ENCODE measurements at regions not wholly inside any gene's neighbourhood (a gene's known extent, or its start where the extent isn't known, plus 50 kb on each side); places are given as distances from the start of the nearest gene placed in this dataset.

DNA sequence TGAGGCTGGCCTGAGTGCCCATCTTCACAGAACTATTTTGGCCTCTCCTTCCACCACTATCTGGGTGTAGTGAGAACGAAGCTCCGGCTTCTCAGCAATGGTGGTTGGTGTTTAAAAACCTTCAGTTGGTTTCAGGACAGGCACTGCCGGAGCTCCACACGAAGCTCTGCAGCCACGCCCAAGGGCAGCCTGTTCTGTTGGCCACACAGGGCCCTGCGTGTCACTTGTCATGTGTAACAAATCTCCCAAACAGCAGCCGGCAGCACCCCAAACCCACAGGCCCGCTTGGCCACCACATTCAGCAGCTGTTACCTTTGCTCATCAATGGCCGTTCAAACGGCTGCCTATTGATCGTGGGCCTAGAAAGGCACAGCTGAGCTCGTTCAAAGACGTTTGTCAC is 97.5 kb downstream of the ERMARD start (continued):
- TF ChIP-seq, protein P1, sequence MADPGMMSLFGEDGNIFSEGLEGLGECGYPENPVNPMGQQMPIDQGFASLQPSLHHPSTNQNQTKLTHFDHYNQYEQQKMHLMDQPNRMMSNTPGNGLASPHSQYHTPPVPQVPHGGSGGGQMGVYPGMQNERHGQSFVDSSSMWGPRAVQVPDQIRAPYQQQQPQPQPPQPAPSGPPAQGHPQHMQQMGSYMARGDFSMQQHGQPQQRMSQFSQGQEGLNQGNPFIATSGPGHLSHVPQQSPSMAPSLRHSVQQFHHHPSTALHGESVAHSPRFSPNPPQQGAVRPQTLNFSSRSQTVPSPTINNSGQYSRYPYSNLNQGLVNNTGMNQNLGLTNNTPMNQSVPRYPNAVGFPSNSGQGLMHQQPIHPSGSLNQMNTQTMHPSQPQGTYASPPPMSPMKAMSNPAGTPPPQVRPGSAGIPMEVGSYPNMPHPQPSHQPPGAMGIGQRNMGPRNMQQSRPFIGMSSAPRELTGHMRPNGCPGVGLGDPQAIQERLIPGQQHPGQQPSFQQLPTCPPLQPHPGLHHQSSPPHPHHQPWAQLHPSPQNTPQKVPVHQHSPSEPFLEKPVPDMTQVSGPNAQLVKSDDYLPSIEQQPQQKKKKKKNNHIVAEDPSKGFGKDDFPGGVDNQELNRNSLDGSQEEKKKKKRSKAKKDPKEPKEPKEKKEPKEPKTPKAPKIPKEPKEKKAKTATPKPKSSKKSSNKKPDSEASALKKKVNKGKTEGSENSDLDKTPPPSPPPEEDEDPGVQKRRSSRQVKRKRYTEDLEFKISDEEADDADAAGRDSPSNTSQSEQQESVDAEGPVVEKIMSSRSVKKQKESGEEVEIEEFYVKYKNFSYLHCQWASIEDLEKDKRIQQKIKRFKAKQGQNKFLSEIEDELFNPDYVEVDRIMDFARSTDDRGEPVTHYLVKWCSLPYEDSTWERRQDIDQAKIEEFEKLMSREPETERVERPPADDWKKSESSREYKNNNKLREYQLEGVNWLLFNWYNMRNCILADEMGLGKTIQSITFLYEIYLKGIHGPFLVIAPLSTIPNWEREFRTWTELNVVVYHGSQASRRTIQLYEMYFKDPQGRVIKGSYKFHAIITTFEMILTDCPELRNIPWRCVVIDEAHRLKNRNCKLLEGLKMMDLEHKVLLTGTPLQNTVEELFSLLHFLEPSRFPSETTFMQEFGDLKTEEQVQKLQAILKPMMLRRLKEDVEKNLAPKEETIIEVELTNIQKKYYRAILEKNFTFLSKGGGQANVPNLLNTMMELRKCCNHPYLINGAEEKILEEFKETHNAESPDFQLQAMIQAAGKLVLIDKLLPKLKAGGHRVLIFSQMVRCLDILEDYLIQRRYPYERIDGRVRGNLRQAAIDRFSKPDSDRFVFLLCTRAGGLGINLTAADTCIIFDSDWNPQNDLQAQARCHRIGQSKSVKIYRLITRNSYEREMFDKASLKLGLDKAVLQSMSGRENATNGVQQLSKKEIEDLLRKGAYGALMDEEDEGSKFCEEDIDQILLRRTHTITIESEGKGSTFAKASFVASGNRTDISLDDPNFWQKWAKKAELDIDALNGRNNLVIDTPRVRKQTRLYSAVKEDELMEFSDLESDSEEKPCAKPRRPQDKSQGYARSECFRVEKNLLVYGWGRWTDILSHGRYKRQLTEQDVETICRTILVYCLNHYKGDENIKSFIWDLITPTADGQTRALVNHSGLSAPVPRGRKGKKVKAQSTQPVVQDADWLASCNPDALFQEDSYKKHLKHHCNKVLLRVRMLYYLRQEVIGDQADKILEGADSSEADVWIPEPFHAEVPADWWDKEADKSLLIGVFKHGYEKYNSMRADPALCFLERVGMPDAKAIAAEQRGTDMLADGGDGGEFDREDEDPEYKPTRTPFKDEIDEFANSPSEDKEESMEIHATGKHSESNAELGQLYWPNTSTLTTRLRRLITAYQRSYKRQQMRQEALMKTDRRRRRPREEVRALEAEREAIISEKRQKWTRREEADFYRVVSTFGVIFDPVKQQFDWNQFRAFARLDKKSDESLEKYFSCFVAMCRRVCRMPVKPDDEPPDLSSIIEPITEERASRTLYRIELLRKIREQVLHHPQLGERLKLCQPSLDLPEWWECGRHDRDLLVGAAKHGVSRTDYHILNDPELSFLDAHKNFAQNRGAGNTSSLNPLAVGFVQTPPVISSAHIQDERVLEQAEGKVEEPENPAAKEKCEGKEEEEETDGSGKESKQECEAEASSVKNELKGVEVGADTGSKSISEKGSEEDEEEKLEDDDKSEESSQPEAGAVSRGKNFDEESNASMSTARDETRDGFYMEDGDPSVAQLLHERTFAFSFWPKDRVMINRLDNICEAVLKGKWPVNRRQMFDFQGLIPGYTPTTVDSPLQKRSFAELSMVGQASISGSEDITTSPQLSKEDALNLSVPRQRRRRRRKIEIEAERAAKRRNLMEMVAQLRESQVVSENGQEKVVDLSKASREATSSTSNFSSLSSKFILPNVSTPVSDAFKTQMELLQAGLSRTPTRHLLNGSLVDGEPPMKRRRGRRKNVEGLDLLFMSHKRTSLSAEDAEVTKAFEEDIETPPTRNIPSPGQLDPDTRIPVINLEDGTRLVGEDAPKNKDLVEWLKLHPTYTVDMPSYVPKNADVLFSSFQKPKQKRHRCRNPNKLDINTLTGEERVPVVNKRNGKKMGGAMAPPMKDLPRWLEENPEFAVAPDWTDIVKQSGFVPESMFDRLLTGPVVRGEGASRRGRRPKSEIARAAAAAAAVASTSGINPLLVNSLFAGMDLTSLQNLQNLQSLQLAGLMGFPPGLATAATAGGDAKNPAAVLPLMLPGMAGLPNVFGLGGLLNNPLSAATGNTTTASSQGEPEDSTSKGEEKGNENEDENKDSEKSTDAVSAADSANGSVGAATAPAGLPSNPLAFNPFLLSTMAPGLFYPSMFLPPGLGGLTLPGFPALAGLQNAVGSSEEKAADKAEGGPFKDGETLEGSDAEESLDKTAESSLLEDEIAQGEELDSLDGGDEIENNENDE (IDR thresholded peaks at IDR 0.05; ENCODE audit: insufficient replicate concordance, low read length), result no peak
- TF ChIP-seq FOSL1 (IDR thresholded peaks at IDR 0.05; ENCODE audit: insufficient read depth, low read depth, low read length), result no peak
- TF ChIP-seq RAD21 (IDR thresholded peaks at IDR 0.05 in 1 of 2, conservative IDR thresholded peaks at IDR 0.05 in 1 of 2; ENCODE audit: low read depth in 2 of 2, low read length in 2 of 2), result no peak
- no peak for TF ChIP-seq JUN (IDR thresholded peaks at IDR 0.05; ENCODE audit: low read depth, low read length)
- TF ChIP-seq POLR2AphosphoS5 (IDR thresholded peaks at IDR 0.05; ENCODE audit: low read depth, low read length), result no peak
- no peak for TF ChIP-seq CTBP2 (IDR thresholded peaks at IDR 0.05; ENCODE audit: borderline replicate concordance, insufficient read depth, insufficient read length, low read length)
- TF ChIP-seq BCL11A (IDR thresholded peaks at IDR 0.05; ENCODE audit: low read depth in 2 of 2, low read length in 2 of 2), result no peak
- no peak for TF ChIP-seq TAF1 (IDR thresholded peaks at IDR 0.05; ENCODE audit: low read depth, low read length)

All from H1 (cell line).